ENCODE measurements at regions not wholly inside any gene's neighbourhood (a gene's known extent, or its start where the extent isn't known, plus 50 kb on each side); places are given as distances from the start of the nearest gene placed in this dataset.

DNA sequence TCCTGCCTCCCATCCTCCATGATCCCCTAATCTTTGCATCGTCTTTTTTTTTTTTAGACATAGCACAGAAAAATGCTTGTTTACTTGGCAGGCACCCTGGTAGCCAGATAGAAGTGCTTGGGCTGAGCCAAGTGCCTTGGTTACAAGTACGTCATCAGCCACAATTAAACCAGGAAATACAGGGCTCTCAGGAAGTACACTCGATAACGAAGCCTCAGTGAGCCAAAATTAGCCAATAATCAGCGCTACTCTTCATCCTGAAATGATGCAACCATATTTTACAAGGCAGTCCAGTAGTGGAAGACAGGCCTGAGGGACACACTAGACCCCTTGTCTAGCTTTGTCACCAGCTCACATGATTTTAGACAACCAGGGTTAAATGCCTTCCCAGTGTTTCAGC, 194.0 kb upstream of the NBEA start:
- DNase-seq (ENCODE audit: low read depth), result no peak

DNA sequence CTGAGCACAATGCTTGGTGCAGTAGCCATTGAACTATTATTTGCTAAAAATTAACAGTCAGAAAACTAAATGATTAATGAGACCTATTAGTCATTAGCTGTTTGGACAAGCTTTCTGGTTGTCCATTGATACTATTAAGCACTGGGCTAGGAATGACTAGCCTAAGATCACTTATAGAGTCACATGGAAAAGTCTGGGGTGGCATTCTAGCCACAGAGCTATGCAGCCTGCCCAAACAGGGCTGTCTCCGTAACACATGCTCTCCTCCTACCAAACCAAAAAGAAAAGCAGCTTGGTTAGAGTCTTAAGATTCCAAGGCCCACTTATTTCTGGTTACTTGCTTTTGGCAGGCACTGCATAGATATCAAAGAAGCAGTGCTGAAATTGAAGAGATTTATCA, 193.5 kb upstream of the NBEA start:
- DNase-seq (ENCODE audit: low read depth), result no peak

DNA sequence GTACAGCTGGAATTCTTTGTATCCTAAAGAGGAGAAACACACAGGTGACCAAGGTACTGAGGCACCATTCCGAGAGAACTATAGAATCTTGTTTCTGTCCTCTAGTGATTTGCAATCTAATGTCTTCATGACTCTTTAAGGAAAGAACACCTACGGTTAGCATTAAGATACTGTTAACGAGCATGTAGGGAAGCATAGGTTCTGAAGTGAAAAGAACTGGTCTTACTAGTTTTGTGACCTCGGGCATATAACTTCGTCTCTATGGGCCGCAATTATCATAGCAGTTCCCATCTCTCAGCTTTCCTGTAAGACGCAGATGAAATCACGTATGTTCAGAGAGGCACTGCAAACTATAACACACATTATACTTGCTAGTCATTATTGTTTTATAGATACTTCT, 193.0 kb upstream of the NBEA start:
- DNase-seq (ENCODE audit: low read depth), result no peak

DNA sequence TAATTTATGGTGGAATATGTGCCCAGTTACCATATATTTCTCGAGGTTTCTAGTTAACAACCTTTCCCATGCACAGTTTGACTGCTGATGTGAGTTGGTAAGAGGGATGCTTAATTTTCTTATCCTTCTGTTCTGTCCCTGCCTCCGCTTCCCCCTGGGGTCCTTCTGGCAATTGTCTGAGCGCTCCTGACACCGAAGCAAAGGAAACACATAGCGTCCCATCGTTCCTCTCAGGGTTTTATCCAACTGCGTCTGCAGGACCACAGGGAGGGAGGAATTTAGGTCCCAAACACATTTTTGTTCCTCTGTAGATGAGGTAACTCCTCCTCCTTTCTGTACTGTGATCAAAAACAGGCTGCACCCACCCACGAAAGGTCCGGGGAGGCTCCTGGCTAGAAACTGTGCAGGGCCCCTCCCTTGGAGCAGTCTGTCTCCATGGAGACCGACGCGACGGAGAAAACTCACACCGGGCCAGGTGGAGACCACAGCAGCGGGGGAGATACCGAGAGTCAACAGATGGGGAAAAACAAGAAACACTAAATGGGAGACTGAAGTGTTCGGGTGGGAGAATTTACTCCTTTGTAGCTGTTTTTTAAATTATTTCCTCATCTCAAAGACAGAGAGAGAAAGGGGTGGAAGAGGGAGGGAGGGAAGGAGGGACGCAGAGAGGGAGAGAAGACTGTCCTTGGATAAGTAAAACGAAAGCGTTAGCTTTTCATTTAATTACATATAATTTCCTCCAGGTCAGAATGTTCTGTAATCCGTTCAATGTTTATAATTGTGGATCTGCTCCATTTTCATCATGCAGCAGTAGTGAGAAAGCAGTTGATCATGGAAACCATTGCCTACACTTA, 191.8 kb upstream of the NBEA start:
- no peak for DNase-seq (ENCODE audit: low read depth)

DNA sequence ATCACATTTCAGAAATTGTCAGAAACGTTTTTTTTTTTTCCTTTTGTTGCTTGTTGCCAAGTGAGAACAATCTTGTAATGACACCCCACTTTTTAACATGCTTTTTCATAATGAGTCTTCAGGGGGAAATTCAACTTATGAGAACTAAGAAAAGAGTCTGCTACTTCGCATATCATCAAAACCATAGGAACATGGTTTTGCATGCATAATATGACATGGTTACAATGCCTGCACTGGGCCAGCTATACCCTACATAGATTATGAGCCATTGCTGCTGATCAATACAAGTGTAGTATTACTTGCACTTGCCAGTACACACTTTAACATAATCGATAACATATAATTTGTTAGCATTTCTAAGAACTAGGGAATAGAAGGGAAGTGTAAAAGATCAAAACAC, 191.0 kb upstream of the NBEA start:
- DNase-seq (ENCODE audit: low read depth), result no peak

DNA sequence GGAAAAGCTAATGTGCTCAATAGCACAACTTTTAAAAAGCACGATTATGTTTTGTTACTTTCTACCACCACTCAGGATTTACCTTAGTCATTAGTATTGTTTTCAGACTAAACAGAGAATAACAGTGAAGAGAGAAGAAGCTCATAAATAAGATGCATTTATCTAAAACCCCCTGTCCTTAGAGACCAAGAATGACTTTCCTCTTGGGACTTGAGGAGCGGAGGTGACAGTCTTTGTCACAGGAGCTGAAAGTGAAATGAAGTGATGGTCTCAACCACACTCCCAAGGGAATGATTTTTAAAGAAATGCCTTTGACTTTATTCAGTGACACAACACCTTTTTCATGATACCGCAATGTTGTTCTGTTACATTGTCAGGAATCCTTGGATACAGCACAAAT, 190.6 kb upstream of the NBEA start:
- no peak for DNase-seq (ENCODE audit: low read depth)

DNA sequence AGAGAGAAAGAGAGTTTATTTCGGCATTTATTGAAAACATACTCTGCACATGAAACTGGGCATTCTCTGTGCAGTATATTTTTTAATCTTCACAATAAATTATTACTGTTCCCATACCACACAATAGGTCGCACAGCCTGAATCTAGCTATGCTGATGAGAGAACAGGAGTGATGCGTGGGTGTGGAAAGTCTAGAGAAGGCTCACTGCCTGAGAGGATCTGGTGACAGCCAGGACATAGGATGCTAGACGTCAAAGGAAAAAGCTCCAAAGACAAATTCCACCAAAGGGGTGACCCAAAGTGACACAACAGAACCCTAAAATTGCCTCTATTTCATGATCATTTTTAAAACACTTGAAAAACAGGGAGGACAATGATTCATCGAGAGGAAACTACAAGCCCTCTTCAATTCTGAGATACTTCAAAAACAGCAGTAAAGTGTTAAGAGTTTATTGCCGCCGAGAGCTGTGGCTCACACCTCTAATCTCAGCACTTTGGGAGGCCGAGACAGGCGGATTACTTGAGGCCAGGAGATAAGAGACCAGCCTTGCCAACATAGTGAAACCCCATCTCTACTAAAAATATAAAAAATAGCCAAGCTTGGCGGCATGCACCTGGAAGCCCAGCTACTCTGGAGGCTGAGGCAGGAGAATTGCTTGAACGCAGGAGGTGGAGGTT, 189.6 kb upstream of the NBEA start:
- no peak for DNase-seq (ENCODE audit: low read depth)

DNA sequence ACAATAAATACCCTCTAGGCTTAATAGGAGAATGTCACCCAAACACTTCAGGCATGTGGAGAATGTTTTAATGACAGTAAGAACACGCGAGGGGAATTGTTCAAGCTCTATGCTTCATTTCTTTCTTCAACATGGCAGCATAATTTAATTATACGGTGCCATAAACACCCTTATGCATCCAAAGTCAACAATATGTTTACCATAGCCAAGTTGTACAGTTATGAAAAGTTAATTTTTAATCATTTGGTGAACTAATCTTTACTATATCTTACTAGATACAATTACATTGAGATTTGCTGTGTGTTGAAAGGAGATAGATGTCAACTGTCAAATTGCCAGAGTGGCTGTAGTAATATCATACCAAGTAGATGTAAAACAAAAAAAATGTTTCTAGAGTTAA, 185.9 kb upstream of the NBEA start:
- DNase-seq (ENCODE audit: low read depth), result no peak

DNA sequence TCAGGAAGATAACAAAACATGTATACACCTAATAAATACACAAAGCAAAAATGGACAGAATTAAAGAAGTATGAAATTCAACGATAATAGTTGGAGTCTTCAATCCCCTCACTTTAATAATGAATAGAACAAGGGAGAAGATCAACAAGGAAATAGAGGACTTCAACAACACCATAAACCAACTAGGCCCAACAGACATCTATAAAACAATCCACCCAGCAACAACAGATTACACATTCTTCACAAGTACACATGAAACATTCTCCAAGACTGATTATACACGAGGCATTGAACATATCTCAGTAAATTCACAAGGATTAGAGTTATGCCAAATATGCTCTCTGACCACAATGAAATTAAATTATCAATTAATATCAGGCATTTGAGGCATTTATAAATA, 185.5 kb upstream of the NBEA start:
- DNase-seq (ENCODE audit: low read depth), result no peak

DNA sequence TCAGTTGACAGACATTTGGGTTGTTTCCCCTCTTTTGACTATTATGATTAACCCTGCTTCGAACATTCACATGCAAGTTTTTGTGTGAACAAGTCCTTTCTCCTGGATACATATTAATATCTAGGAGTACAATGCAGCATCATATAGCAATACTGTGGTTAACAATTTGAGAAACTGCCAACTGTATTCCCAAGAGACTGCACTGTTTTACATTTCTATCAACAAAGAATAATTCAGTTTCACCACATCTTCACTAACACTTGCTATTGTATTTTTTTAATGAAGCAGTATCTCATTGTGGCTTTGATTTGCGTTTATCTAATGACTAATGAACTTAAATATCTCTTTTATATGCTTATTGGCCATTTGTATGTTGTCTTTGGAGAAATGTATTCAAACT, 184.6 kb upstream of the NBEA start:
- DNase-seq (ENCODE audit: low read depth), result no peak

DNA sequence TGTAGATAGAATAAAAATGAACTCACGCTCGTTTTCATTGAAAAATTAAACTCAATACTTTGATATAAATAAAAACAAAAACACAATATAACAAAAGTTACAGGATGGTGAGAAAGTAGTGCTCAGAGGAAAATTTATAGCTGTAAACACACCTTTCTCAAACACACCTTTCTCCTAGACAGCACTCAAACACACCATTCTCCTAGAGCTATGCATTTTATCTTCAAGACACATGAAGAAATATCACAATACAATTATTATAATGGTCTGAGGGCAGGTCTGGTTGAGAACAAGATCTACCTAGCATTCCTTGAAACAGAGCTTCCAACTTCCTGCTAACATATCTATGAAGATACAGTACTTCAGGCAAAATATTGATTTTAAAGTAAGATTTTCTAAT, 183.4 kb upstream of the NBEA start:
- no peak for DNase-seq (ENCODE audit: low read depth)

DNA sequence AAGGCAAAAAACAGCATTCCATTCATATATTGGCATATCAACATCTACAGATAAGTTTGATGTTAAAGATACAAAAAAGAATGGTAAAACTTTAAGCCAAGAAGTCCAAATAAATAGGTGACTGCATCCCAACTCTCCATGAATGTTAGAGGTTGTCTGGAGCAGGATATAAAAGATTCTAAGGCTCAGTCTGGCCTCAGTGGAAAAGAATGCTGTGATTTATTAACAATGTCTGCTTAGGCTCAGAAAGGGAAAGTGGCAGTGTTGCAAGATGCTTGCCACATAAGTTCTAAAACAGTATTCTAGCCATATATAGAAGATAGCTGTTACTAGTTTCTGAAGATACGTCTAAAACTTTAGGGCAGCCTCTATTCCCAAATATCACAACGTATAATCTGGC, 179.8 kb upstream of the NBEA start:
- DNase-seq (ENCODE audit: low read depth), result no peak

DNA sequence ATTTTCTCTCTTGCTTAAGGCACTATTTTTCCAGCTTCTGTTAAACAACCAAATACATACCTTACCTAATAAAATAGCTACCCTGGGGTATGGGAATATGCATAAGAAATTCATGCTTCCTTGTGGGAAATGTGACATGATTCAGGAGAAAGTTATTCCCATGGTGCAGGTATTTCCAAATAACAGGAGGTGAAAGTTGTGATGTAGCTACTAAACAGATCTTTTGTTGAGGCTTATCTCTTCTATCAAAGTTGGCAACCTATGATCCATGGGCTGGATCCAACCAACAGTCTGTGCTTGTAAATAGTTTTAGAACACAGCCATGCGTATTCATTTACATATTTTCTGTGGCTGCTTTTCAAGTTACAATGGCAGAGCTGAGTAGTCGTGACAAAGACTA, 177.8 kb upstream of the NBEA start:
- DNase-seq (ENCODE audit: low read depth), result no peak

DNA sequence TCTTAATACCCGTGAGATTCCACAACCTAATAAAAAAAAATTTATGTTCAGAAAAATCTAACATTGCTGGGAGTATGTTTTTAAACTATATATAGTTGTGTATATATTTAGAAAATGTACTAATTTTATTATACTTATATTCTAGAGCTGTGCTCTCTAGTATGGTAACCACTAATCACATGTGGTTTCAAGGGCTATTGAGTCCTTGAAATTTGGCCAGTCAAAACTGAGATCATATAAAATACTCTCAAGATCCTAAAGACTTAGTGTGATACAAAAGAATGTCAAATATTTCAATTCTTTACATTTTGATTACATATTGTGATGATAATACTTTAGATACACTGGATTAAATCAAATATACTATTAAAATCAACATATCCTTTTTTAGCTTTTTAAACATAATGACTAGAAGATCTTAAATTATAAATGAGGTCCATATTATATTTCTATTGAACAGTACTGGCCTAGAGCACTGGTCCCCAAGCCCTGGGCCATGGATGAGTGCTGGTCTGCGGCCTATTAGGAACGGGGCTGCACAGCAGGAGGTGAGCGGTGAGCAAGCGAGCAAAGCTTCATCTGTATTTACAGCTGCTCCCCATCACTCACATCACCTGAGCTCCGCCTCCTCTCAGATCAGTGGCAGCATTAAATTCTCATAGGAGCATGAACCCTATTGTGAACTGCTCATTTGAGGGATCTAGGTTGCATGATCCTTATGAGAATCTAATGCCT, 176.5 kb upstream of the NBEA start:
- DNase-seq (ENCODE audit: low read depth), result no peak

DNA sequence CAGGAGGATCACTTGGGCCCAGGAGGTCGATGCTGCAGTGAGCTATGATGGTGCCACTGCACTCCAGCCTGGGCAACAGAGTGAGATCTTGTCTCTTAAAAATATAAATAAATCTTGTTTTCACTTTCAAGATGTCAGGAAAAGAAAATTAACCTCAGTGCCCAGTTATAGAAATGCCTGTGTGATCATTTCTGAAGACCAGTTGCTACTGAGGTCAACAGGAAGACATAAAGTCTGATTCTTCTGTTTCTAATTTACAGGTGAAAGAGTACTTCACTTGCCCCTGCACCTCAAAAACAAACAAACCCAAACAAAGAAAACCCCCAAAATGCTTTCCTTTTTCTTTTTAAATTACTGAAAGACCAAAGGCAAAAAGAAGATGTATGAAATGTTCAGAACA, 174.3 kb upstream of the NBEA start:
- no peak for DNase-seq (ENCODE audit: low read depth)

DNA sequence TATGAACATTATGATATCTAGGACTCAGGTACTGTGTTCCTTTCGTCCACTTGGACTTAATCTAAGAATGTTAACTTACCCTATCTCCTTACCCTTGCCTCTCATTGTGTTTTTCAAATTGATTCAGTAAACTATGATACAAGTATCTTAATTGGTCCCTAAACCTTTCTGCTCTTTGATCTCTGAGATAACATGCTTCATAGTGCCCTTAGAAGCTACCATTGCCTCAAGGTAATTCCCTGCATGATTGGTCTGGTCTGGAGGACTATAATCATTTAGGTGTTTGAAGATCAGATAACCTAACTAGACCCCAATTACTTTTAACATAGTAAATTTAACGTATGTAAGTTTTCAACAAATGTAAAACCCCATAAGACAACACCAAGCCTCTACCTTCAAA, 169.9 kb upstream of the NBEA start:
- no peak for DNase-seq (ENCODE audit: low read depth)

DNA sequence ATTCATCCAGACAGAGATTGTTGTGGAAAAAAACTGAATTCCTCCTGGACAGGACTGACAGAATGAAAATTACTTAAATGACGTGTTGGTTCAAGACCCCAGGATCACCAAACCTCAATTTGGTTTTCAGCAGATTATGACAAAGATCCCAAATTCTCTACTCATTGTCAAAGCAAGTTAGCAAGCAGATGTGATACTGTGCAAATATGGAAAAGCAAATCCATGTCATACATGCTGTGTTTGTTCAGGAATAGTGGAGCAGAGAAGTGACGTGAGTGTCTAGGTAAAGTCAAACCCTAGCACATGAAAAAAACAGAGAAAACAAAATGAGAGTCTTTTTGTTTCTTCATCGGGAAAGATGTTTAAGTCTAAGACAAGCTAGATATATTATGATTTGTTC, 169.2 kb upstream of the NBEA start:
- DNase-seq (ENCODE audit: low read depth), result no peak

DNA sequence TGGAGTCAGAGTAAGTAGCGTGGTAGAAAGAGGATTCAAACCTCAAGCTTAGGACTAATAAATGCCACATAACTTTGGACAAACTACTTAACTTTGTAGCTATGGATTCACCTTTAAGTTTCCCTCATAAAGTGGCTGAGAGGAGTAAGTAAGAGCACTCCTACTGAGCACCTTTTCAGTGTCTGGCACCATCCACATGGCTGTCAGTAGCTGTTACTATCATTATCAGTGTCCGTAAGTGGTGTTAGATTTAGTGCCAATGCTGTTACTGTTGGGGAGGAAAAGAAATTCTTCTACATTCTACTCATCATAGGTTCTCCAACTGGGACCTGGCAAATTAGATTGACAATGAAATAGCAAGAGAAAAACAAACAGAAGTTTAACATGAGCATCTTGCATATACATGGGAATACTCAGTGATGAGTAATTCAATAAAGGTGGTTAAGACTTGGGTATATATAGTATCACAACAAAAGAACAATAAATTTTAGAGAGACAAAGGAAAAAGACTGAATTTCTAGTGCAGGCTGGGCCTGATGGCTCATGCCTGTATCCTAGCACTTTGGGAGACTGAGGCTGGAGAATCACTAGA, 165.6 kb upstream of the NBEA start:
- no peak for DNase-seq (ENCODE audit: low read depth)

DNA sequence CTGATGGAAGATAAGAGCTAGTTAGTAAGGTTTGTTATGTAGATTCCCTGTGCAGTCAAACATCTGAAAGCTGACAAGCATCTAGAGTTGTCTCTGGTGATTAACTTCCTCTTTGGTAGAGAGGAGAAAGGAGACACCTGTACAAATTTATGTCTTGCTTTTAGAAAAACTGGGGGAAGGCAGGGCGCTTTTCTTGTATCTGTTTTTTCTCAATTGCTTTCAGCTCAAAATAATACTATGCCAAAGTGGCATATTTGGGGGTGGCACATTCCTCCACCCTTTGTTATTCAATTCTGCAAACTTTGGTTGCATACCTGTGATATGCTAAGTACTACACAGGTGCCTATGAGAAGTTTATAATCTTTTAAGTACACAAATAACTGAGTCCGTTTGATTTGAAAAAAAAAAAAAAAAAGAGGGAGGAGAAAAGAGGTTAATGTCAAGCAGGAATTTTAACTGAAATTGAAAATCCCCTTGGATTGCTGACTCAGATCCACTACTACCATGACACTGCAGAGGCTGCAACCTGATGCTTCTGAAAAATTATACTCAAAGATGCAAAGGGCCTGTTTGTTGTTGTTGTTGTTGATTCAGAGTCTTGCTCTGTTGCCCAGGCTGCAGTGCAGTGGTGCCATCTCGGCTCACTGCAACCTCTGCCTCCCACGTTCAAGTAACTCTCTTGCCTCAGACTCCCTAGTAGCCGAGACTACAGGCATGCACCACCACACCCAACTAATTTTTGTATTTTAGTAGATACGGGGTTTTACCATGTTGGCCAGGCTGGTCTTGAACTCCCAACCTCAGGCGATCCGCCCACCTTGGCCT, 164.8 kb upstream of the NBEA start:
- DNase-seq (ENCODE audit: low read depth), result no peak

DNA sequence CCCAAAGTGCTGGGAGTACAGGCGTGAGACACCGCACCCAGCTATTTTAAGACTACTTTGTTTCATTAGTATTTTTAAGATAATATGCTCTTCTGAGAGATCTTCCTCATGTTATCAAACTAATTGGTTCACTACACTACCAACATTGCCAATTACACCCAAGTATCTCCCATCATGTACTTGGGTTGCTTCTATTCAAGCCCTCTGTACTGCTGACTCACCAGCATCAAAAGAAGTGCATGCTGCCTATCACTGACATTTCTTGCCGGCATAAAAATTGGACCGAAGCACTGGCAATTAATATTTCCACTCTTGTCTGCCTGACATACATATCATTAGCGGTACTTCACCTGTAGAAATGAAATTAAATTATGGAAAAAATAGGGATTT, 164.2 kb upstream of the NBEA start:
- no peak for DNase-seq (ENCODE audit: low read depth)

DNA sequence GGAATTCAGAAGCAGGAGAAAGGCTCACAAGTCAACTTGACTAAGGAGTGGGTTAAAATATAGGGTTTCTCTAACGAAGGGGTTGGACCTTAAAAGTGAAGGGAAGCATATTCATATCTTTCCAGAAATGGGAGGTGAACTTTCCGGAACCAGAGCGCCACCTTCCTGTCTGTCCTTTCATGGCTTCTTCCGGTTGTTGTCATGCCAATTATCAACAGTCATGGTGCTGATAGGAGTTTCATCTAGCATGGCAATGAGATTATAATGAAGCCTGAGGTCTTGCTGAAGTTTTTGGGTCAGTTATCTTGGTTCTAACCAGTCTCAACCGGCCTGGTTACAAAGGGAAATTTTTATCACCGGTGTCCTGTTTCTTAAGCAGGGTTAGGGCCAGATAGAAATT, 162.9 kb upstream of the NBEA start:
- peak; percentile 7 for DNase-seq (ENCODE audit: low read depth)

DNA sequence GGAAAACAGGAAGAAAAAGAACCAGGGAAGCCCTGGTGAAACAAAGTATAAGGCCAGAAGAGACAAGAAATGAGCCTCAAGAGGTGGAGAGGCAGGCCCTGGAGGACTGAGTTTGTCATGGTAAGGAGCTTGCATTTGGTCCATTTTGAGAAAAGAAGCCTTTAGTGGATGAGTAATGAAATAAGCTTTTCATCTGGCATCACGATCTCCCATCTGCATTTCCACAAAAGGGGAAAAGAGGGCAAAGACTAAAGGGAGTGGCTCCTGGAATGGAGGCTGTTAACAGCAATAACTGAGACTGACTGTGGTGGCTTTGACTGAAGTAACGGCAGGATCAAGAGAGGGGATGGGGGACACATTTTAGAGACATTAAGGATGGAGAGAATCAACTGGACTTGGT, 148.8 kb upstream of the NBEA start:
- DNase-seq (ENCODE audit: low read depth), result no peak

Measured in Daoy (cell line).